HEK293 (cell line): ENCODE measurements at regions not wholly inside any gene's neighbourhood (a gene's known extent, or its start where the extent isn't known, plus 50 kb on each side); places are given as distances from the start of the nearest gene placed in this dataset.
A peak's percentile ranks its signal among the peaks of the same experiment; 100 is the strongest.

ENCODE experiments used
- CTCF ChIA-PET: fragments of 350-600 bp; formaldehyde crosslinking; extraction: SDS; loops from one replicate; lab custom pipeline; 2021; ENCODE audit warnings: antibody characterized with exemption; lab: Yijun Ruan, JAX
- POLR2A ChIA-PET: fragments of 300-600 bp; formaldehyde crosslinking; extraction: SDS; loops from one replicate; lab custom pipeline; 2020; ENCODE audit warnings: antibody characterized with exemption, inconsistent platforms; lab: Yijun Ruan, JAX
- H3K27ac ChIP-seq: fragments of 200-500 bp; sonication (Bioruptor generic); 2 replicates; pipeline ENCODE4 v1.5.1; 2014; ENCODE audit warnings: low read depth, low read length, control low read depth, inconsistent platforms; ENCODE audit errors: extremely low read depth
- H3K36me3 ChIP-seq, 2 experiments: fragments of 200-500 bp in 1 of 2; sonication (Bioruptor generic) in 1 of 2; 1 replicate in 1 of 2; 2 replicates in 1 of 2; pipeline ENCODE4 v1.5.1; 2014 to 2017; ENCODE audit warnings: inconsistent platforms in 2 of 2, low read length in 2 of 2; ENCODE audit not compliant: control insufficient read depth in 2 of 2, insufficient read depth in 1 of 2
- H3K4me1 ChIP-seq: fragments of 200-500 bp; sonication (Bioruptor generic); 2 replicates; pipeline ENCODE4 v1.5.1; 2014; ENCODE audit warnings: mild to moderate bottlenecking, low read length, inconsistent platforms; ENCODE audit not compliant: control insufficient read depth, insufficient read depth
- H3K4me3 ChIP-seq: 2 replicates; pipeline ENCODE4 v1.5.1; 2011; ENCODE audit warnings: low read depth, mild to moderate bottlenecking, control low read depth, low read length, moderate library complexity
- H3K9me3 ChIP-seq: fragments of 200-500 bp; sonication (Bioruptor generic); 2 replicates; pipeline ENCODE4 v1.5.1; 2014; ENCODE audit warnings: low read depth, low read length, inconsistent platforms; ENCODE audit not compliant: control insufficient read depth, insufficient read depth
- BCL11B ChIP-seq: fragments of 450-650 bp; formaldehyde crosslinking; IDR thresholded peaks from 2 replicates; pipeline ENCODE4 v1.5.1; 2016; ENCODE audit warnings: low read depth, missing biosample characterization, missing genetic modification characterization
- KLF9 ChIP-seq: fragments of 450-650 bp; formaldehyde crosslinking; IDR thresholded peaks from 2 replicates; pipeline ENCODE4 v1.5.1; 2016; ENCODE audit warnings: missing biosample characterization, missing genetic modification characterization, low read depth
- OSR2 ChIP-seq: fragments of 450-650 bp; formaldehyde crosslinking; IDR thresholded peaks from 2 replicates; pipeline ENCODE4 v1.5.1; 2016; ENCODE audit warnings: missing biosample characterization, missing genetic modification characterization
- SETDB1 ChIP-seq: IDR thresholded peaks from one replicate; pipeline ENCODE4 v1.6.1; 2017; ENCODE audit warnings: mild to moderate bottlenecking, low read length, moderate library complexity, mixed read lengths; ENCODE audit not compliant: insufficient read length
- ZNF132 ChIP-seq: fragments of 450-650 bp; formaldehyde crosslinking; IDR thresholded peaks from 2 replicates; pipeline ENCODE4 v1.5.1; 2017; ENCODE audit warnings: missing biosample characterization, missing genetic modification characterization, borderline replicate concordance
- ZNF140 ChIP-seq: fragments of 450-650 bp; formaldehyde crosslinking; IDR thresholded peaks from 2 replicates; pipeline ENCODE4 v1.5.1; 2016; ENCODE audit warnings: missing biosample characterization, missing genetic modification characterization
- ZNF311 ChIP-seq: fragments of 450-650 bp; formaldehyde crosslinking; IDR thresholded peaks from 2 replicates; pipeline ENCODE4 v1.5.1; 2017; ENCODE audit warnings: missing biosample characterization, missing genetic modification characterization, borderline replicate concordance
- ZNF354C ChIP-seq: fragments of 450-650 bp; formaldehyde crosslinking; IDR thresholded peaks from 2 replicates; pipeline ENCODE4 v1.5.1; 2016; ENCODE audit warnings: missing biosample characterization, missing genetic modification characterization, low read depth, borderline replicate concordance
- ZNF416 ChIP-seq: fragments of 450-650 bp; formaldehyde crosslinking; IDR thresholded peaks from 2 replicates; pipeline ENCODE4 v1.5.1; 2016; ENCODE audit warnings: missing biosample characterization, missing genetic modification characterization
- ZNF560 ChIP-seq: fragments of 450-650 bp; formaldehyde crosslinking; IDR thresholded peaks from 2 replicates; pipeline ENCODE4 v1.5.1; 2017; ENCODE audit warnings: missing biosample characterization, missing genetic modification characterization, borderline replicate concordance
- ZNF624 ChIP-seq: fragments of 450-650 bp; formaldehyde crosslinking; IDR thresholded peaks from 2 replicates; pipeline ENCODE4 v1.5.1; 2017; ENCODE audit warnings: missing biosample characterization, missing genetic modification characterization
- TF ChIP-seq, protein P1 (sequence below): fragments of 450-650 bp; formaldehyde crosslinking; IDR thresholded peaks from 2 replicates; pipeline ENCODE4 v1.5.1; 2016; ENCODE audit warnings: missing biosample characterization, missing genetic modification characterization, borderline replicate concordance
- TF ChIP-seq, protein P2 (sequence below): fragments of 450-650 bp; formaldehyde crosslinking; IDR thresholded peaks from 2 replicates; pipeline ENCODE4 v1.5.1; 2016; ENCODE audit warnings: missing biosample characterization, missing genetic modification characterization

DNA sequence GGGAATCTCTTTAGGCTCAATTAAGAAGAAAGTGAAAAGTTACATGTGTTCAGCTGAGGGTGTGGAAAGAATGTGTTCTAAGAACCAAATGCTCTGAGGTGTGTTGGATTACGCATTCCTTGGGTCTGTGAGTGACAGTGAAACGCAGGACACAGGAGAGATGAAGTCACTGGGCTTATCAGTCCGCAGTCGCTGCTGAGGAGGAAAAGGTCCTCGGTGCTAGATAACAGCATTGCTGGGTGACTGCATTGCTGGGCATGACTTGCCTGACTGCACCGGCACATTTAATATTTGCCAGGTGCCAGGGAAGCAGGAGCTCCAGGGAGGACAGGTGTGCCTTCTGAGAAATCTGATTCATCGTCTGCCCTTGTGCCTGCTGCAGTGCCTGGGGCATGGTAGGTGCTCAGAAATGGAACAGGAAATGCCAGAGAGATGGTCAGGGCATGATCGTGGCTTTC lies 64.4 kb upstream of the FZD10 start:
- ChIA-PET CTCF (no interaction called here), POLR2A (no interaction called here)
- Histone ChIP-seq H3K27ac (no peak overlapping the region), H3K9me3 (no peaks in the 10 kb centered on the region), H3K4me3 (no peak overlapping the region), H3K4me1 (no peaks in the 10 kb centered on the region), H3K36me3 (no peaks in the 10 kb centered on the region)
- TF ChIP-seq KLF9 (tag by site-specific recombination) (no peak), ZNF140 (no peak), BCL11B (tag by site-specific recombination) (no peak)

DNA sequence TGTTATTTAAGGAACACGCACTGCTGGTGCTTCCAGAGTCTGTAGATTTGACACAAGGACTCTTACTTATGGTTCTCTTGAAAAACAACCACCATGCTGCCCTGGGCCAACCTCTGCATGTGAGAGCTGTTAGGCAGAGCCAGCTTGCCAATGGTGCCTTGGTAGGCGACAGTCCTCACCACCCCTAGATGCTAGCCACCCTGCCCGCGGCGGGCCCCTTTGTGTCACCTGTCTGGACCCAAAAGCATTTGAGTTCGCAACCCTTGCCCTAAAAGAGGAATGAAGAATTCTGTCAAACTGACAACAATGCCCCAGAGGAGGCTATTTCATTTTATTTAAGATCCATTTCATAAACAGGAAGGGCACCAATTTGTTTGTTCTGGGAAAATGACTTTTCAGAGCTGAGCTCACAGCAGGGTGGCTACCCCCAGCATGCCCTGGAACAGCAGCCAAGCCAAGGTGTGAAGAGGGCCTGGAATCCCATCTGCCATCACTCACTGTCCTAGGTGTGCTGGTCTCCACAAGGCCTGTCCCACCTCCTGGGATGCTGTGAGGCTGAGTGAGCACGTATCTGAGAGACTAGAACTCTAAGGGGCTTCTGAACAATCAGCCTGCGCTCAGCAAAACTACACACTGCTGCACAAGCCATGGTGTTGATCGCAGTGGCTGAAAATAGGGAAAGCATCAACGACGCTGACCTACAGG lies 63.8 kb upstream of the FZD10 start:
- no peak overlapping the region for H3K27ac ChIP-seq
- no peak overlapping the region for H3K4me3 ChIP-seq
- H3K36me3 ChIP-seq: no peaks in the 10 kb centered on the region
- ChIA-PET POLR2A (no interaction called here), CTCF (no interaction called here)
- H3K4me1 ChIP-seq: no peaks in the 10 kb centered on the region
- no peaks in the 10 kb centered on the region for H3K9me3 ChIP-seq
- TF ChIP-seq ZNF311 (no peak), ZNF416 (tag by site-specific recombination) (no peak)
- TF ChIP-seq, protein P1, sequence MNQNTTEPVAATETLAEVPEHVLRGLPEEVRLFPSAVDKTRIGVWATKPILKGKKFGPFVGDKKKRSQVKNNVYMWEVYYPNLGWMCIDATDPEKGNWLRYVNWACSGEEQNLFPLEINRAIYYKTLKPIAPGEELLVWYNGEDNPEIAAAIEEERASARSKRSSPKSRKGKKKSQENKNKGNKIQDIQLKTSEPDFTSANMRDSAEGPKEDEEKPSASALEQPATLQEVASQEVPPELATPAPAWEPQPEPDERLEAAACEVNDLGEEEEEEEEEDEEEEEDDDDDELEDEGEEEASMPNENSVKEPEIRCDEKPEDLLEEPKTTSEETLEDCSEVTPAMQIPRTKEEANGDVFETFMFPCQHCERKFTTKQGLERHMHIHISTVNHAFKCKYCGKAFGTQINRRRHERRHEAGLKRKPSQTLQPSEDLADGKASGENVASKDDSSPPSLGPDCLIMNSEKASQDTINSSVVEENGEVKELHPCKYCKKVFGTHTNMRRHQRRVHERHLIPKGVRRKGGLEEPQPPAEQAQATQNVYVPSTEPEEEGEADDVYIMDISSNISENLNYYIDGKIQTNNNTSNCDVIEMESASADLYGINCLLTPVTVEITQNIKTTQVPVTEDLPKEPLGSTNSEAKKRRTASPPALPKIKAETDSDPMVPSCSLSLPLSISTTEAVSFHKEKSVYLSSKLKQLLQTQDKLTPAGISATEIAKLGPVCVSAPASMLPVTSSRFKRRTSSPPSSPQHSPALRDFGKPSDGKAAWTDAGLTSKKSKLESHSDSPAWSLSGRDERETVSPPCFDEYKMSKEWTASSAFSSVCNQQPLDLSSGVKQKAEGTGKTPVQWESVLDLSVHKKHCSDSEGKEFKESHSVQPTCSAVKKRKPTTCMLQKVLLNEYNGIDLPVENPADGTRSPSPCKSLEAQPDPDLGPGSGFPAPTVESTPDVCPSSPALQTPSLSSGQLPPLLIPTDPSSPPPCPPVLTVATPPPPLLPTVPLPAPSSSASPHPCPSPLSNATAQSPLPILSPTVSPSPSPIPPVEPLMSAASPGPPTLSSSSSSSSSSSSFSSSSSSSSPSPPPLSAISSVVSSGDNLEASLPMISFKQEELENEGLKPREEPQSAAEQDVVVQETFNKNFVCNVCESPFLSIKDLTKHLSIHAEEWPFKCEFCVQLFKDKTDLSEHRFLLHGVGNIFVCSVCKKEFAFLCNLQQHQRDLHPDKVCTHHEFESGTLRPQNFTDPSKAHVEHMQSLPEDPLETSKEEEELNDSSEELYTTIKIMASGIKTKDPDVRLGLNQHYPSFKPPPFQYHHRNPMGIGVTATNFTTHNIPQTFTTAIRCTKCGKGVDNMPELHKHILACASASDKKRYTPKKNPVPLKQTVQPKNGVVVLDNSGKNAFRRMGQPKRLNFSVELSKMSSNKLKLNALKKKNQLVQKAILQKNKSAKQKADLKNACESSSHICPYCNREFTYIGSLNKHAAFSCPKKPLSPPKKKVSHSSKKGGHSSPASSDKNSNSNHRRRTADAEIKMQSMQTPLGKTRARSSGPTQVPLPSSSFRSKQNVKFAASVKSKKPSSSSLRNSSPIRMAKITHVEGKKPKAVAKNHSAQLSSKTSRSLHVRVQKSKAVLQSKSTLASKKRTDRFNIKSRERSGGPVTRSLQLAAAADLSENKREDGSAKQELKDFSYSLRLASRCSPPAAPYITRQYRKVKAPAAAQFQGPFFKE (tag by site-specific recombination): no peak

DNA sequence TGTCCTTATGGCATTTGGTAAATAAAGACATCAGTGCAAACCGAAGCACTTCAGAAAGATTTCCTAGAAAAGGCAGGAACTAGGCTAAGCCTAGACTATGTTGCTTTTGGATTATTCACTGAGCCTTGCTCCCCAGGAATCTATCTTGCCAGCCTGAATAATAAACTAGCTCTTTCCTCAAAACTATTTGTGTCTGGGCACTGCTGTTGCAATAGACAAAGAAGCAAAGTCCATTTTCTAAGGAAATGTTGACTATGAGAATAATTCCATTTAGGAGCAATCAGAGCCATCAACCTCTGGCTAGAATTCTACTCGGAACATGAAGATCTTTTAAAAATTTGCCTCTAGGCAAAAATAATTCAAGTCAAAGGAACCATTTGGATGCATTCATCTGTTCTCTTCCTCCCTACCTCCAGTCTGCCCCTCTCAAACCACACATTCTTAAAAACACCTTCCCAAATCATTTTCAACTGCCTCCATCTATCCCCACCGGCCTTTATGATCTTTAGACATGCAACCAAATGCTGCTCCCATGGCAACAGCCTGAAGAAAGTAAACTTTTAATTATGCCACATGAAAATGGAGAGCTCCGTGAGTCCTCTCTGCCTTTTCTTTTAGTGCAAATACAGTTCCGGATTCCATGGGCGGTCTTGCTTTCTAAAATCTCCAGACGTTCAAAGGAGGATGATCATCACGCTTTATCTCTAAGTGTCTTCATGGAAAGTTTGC lies 61.5 kb upstream of the FZD10 start:
- Histone ChIP-seq H3K4me3 (no peak overlapping the region), H3K9me3 (no peaks in the 10 kb centered on the region), H3K36me3 (no peaks in the 10 kb centered on the region), H3K27ac (no peak overlapping the region), H3K4me1 (no peaks in the 10 kb centered on the region)
- ChIA-PET POLR2A (interaction anchor here (0.5 kb wide), 1 partner anchor 11 kb away, joined by 3 read pairs; no protein-coding TSS in a partner anchor), CTCF (no interaction called here)
- TF ChIP-seq KLF9 (tag by site-specific recombination) (no peak), ZNF354C (no peak), ZNF560 (tag by site-specific recombination) (no peak), OSR2 (no peak), SETDB1 (peak; percentile 2), ZNF624 (tag by site-specific recombination) (no peak), ZNF132 (no peak)
- TF ChIP-seq, protein P2, sequence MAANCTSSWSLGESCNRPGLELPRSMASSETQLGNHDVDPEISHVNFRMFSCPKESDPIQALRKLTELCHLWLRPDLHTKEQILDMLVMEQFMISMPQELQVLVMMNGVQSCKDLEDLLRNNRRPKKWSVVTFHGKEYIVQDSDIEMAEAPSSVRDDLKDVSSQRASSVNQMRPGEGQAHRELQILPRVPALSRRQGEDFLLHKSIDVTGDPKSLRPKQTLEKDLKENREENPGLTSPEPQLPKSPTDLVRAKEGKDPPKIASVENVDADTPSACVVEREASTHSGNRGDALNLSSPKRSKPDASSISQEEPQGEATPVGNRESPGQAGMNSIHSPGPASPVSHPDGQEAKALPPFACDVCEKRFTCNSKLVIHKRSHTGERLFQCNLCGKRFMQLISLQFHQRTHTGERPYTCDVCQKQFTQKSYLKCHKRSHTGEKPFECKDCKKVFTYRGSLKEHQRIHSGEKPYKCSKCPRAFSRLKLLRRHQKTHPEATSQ (tag by site-specific recombination): no peak
